Rectal smooth muscle tissue (tissue), 1 donor: ENCODE measurements at regions not wholly inside any gene's neighbourhood (a gene's known extent, or its start where the extent isn't known, plus 50 kb on each side); places are given as distances from the start of the nearest gene placed in this dataset.

Experiments used
- H3K27ac ChIP-seq: one replicate; pipeline ENCODE4 v1.7.0; 2013; ENCODE audit warnings: low read depth, low read length, inconsistent platforms
- H3K27me3 ChIP-seq: one replicate; pipeline ENCODE4 v1.7.0; 2013; ENCODE audit warnings: low read length; ENCODE audit not compliant: control insufficient read depth, insufficient read depth
- H3K36me3 ChIP-seq: one replicate; pipeline ENCODE4 v1.7.0; 2013; ENCODE audit warnings: low read length; ENCODE audit not compliant: control insufficient read depth, insufficient read depth
- H3K4me1 ChIP-seq: one replicate; pipeline ENCODE4 v1.7.0; 2013; ENCODE audit warnings: low read length; ENCODE audit not compliant: control insufficient read depth, insufficient read depth
- H3K4me3 ChIP-seq: one replicate; pipeline ENCODE4 v1.7.0; 2013; ENCODE audit warnings: low read length
- H3K9ac ChIP-seq: one replicate; pipeline ENCODE4 v1.7.0; 2013; ENCODE audit warnings: low read length

DNA sequence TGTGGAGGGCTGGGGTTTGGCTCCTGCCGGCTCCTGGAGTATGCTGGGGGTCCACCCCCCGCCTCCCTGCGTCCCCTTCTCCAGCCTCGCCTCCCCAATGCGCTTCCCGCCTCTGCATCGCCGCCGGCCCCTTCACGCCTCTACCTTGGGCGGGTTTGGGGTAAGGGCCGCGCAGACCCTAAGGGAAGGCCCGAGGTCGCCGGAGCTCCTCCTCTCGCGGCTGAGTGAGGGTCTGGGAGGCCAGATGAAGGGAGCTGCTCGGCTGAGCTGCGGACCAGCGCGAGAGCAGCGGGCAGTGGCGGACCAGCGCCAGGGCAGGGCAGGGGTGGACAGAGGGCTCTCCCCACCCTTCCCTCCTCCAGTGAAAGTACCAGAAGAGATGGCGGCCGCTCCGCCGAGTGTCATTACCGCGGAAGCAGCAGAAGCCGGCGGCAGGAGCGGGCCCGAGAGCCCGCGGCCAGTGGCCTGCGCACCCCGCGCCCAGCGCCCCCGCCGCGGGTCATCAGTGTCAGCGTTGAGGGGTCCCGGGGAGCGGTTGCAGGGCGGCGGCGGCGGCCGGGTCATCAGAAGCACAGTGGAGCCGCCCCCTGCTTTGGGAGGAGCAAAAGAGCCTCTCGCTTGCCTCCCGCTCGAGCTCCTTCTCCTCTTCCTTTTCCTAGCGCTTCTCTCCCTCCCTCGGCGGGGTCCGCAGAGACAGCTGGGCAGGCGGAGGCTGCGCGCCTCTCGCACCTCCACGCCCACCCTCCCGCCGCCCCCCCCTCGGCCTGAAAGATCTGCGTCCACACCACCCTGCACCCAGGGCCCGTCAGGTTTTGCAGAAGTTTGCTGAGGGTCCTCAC, 255.6 kb upstream of the CADM1 start:
- Histone ChIP-seq H3K27ac (no peak overlapping the region), H3K4me1 (no peaks in the 10 kb centered on the region), H3K4me3 (peak overlapping the region; percentile 67), H3K9ac (no peak overlapping the region), H3K27me3 (peaks cover 5% of the 10 kb centered on the region), H3K36me3 (no peaks in the 10 kb centered on the region)

DNA sequence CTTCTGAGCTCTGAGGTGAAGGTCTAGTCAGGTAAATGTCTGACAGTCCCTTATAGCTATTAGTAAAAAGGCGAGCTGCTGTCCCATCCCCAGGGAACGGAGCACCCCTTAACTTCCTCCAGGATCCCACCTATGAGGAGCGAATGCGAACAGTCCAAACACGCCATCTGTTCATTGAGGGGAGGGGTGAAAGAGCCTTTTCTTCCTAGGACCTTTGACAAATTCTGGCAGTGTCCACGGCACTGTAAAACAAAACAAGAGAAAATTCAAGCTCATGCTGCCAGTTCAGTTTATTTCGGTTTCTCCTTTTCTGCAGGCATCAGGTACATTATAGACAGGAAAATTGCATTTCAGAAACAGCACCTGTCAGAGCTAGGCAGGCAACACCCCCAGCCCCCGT, 253.8 kb upstream of the CADM1 start:
- Histone ChIP-seq H3K27ac (no peak overlapping the region), H3K36me3 (no peaks in the 10 kb centered on the region), H3K4me3 (no peak overlapping the region), H3K9ac (no peak overlapping the region), H3K4me1 (no peaks in the 10 kb centered on the region), H3K27me3 (peaks cover 5% of the 10 kb centered on the region)

DNA sequence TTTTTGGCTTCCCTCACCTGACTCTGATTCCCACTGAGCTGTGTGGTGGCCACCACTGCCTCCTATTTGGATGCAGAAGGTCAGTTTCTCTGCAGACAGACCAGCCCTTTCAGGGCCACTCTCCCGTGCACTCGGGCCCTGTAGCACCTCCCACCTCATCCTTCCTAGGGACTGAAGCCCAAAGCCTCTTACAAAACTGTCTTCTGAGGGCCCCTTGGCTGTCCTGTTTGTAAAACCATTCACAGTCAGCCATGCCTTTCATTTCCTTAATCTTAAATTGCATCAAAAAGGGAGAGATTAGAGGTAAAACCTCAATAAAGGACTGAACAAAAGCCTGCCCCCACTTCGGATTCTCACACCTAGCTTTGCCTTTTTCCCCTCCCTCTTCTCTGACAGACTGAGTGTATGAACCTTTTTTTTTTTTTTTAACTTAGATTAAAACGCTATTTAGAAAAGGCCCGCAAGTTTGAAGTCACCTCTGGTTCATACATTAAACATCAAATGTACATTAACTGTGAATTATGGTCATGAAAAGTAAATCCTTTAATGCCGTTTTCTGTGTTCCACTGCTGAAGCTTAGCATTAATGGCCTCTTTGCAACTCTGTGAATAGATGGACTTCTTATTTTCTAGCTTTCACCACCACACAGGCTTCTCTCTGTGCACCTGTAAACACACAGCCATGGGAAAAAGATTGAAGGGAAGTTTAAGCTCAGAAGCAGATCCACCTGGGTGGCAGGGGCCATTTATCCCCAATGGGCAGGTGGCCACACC, 247.2 kb upstream of the CADM1 start:
- no peak overlapping the region for H3K9ac ChIP-seq
- H3K4me1 ChIP-seq: no peaks in the 10 kb centered on the region
- H3K27ac ChIP-seq: no peak overlapping the region
- no peaks in the 10 kb centered on the region for H3K27me3 ChIP-seq
- no peak overlapping the region for H3K4me3 ChIP-seq
- no peaks in the 10 kb centered on the region for H3K36me3 ChIP-seq

DNA sequence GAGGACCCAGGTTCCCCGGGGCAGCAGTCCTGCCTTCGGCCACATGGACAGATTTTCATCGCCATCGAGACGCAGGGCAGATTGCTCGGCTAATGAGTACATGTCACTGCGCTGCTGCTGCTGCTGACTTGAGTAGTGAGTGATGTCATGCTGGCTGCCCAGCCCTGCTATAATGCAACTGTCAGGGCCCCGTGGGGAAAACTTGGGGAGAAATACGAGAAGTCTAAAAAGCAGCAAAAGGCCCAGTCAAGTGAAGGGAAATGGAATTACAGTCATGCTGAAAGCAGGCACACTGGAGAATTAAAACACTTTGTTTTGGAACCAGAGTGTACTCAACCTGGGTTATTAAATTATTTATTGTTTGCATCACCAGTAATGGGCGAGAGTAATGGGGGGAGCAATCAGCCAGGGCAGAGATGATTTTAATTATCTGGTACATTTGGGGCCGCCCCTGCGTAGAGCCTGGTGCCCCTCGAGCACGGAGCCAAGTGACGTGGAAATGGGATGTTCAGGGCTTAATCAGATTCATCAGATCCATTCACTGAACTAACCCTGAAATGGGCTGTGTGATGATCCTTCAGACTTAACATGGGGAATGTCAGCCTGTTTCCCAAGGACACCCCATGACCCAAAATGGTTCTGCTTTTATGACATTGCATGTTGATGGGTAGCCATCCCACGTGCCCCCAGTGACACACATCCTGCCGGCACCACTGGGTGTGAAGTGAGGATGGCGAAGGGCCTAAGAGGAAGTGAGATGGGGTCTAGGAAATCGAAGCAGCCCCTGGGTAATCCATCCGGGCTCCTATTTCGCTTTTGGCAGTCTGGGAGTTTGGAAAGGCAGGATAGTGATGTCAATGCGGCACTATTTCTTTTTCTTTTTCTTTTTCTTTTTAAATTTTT, 241.6 kb upstream of the CADM1 start:
- Histone ChIP-seq H3K27me3 (no peaks in the 10 kb centered on the region), H3K27ac (no peak overlapping the region), H3K9ac (no peak overlapping the region), H3K36me3 (no peaks in the 10 kb centered on the region), H3K4me1 (no peaks in the 10 kb centered on the region), H3K4me3 (no peak overlapping the region)

DNA sequence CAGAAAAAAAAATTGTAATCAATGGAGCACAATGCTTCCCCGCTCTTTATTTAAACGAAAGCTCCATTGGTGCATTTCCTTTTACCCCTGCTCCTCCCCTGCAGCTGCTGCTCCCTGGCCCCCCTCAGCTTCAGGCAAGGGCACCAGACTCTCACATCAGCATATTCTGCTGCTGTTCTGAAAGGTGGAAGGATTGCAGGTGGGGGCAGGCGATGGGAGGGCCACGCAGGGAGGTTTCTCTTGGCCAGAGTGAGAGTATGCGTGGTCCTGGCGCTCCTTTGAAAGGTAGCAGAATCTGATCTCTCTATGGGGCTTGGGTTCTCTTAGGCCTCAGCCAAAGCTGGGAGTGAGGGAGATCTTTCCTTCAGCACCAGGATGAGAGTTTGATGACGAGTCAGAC, 240.9 kb upstream of the CADM1 start:
- no peak overlapping the region for H3K9ac ChIP-seq
- H3K4me3 ChIP-seq: no peak overlapping the region
- H3K27ac ChIP-seq: no peak overlapping the region
- H3K4me1 ChIP-seq: no peaks in the 10 kb centered on the region
- no peaks in the 10 kb centered on the region for H3K27me3 ChIP-seq
- no peaks in the 10 kb centered on the region for H3K36me3 ChIP-seq

DNA sequence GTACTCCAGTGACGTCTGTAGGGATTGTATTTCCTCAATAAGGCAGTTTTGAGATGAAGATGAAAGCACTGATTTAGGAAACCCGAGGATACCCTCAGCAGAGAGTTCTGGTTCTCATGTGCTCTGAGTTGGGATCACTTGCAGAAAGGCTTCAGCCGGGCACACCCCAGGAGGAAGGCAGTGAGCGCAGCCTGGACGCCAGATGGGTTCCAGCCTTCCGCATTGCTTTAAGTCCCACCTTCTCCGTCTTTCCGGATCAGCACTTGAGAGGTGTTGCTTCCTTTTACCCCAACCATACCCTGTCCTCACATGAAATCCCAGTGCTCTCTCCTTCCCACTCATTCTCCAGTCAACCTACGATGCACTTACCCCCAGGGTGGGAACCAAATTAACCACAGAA, 239.5 kb upstream of the CADM1 start:
- H3K27me3 ChIP-seq: no peaks in the 10 kb centered on the region
- H3K36me3 ChIP-seq: no peaks in the 10 kb centered on the region
- H3K4me3 ChIP-seq: no peak overlapping the region
- H3K9ac ChIP-seq: no peak overlapping the region
- H3K27ac ChIP-seq: no peak overlapping the region
- H3K4me1 ChIP-seq: no peaks in the 10 kb centered on the region

DNA sequence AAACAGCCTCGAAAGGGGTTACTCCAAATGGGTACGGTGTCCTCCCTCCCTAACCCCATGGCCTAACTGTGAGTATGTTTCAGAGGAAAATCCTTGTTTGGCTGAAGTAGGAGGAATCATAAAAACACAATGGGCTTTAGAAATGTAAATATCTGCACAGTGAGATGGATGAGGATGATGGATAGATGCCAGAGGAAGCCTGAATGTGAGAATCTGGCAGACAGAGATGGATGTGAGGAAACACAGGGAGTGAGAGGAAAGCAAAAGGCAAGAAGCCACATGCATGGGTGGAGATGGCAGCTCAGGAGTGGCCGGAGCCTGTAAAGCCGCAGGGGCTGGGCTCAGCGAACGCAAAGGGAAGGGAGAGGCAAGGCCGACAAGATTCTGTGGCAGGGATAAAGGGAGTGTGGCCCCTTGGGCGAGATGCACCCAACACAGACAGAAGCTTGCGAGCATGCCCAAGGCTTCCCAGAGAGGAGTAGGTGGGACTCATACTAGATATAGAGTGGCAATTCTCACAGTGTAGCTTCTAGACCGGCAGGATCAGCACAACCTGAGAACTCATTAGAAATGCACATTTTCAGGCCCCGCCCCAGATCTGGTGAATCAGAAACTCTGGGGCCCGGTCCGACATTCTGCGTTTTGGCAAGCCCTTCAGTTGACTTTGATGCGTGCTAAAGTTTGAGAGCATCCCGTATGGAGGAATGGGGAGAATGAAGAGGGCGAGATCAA, 237.3 kb upstream of the CADM1 start:
- H3K9ac ChIP-seq: no peak overlapping the region
- no peaks in the 10 kb centered on the region for H3K4me1 ChIP-seq

DNA sequence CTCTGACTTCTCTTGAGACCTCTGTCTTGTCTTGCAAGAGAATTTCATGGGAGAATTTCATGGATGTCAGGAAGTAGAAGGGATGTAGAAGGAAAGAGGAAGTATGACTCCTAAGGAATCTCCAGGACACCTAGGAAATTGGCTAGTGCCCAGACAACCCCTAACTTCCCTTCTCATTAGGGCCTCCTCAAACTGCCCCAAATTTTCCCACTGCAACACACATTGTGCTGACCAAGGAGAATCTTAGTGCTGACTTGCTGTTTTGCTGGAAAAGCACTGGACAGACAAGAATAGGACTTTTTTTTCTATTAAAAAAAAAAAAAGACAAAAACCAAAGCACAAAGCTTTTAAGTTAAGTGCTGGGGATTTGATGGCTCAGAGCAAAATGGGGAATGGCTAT, 236.1 kb upstream of the CADM1 start:
- H3K9ac ChIP-seq: no peak overlapping the region
- no peak overlapping the region for H3K4me3 ChIP-seq
- no peaks in the 10 kb centered on the region for H3K4me1 ChIP-seq
- no peaks in the 10 kb centered on the region for H3K36me3 ChIP-seq
- H3K27ac ChIP-seq: no peak overlapping the region
- no peaks in the 10 kb centered on the region for H3K27me3 ChIP-seq

More for the DNA sequence above, 237.3 kb upstream of the CADM1 start:
- Histone ChIP-seq H3K27me3 (no peaks in the 10 kb centered on the region), H3K36me3 (no peaks in the 10 kb centered on the region), H3K27ac (no peak overlapping the region), H3K4me3 (no peak overlapping the region)

DNA sequence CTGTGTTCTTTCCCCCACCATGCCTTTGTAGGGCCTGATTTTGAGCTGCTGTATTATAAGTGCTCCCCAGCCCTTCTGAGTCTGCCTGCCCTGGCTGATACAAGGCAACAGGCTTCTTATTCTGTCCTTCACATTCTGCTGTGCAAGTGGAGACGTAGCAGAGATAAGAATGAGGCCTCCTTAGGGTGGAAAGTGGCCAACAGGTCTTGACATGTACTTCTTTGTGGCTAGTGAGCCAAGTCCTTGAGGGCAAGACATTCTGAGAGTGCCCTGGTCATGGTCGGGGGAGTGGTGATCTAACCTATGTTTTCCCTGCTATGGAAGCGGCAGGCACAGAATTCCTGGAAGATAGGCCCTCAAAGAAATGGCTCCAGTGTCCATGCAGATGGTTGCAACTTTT, 235.7 kb upstream of the CADM1 start:
- H3K4me1 ChIP-seq: no peaks in the 10 kb centered on the region
- H3K4me3 ChIP-seq: no peak overlapping the region
- no peak overlapping the region for H3K27ac ChIP-seq
- no peak overlapping the region for H3K9ac ChIP-seq
- no peaks in the 10 kb centered on the region for H3K36me3 ChIP-seq
- H3K27me3 ChIP-seq: no peaks in the 10 kb centered on the region

DNA sequence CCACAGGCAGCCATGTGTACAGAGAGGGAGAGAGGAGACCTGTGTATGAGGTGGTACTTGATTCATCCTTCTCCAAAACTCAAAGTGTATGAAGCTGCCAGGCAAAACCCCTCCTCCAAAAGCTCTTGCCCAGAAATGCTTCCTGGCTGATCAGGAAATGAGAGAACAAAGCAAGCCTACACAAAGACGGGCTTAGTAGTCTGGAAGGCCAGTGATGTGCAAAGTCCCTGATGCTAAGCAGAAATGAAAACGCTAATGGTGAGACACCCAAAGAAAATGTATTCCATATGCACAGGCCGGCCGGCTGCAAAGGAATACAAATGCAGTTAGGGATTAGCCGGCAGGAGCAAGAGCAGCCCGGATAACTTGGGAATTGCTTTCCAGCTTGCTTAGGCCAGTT, 234.9 kb upstream of the CADM1 start:
- Histone ChIP-seq H3K4me3 (no peak overlapping the region), H3K27me3 (no peaks in the 10 kb centered on the region), H3K27ac (no peak overlapping the region), H3K36me3 (no peaks in the 10 kb centered on the region), H3K9ac (no peak overlapping the region), H3K4me1 (no peaks in the 10 kb centered on the region)

DNA sequence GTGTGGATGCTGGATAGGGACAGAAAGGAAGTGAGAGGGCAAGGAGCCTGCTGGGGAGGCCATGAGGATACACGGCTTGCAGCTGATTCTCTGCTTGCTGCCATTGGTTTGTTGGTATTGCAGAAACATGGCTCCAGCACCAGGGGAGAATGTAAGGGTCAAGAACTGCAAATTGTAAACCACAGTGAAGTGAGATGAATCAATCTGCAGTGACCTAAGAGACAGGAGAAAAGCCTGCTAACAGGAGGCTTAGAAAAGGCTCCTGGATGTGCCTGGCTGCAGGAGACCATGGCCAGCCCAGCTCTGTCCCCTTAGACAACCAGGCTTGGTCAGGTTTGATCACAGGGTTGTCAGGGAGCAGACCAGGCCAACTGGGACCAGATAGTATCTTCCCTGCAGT, 233.7 kb upstream of the CADM1 start:
- no peak overlapping the region for H3K4me3 ChIP-seq
- H3K4me1 ChIP-seq: no peaks in the 10 kb centered on the region
- H3K9ac ChIP-seq: no peak overlapping the region
- no peak overlapping the region for H3K27ac ChIP-seq
- no peaks in the 10 kb centered on the region for H3K36me3 ChIP-seq
- H3K27me3 ChIP-seq: no peaks in the 10 kb centered on the region

DNA sequence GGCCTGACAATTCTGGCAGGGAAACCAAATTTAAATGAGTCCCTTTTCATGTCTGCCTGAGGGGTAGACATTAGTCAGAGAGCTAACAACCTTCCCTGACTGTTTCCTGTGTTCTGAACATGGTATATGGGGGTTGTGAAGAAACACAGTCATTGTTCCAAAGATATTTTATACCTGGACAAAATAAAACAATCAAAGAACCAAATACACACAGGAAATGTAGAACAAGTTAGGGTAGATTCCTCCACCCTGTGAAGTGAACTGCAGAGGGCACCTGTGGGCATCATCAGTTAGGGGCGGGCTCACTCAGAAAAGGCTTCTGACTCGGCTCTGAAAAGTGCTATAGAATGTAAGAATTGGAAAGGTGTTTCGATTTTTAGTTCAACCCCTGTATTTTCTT, 231.9 kb upstream of the CADM1 start:
- H3K4me3 ChIP-seq: no peak overlapping the region
- no peak overlapping the region for H3K9ac ChIP-seq

More for the DNA sequence above, 231.9 kb upstream of the CADM1 start:
- Histone ChIP-seq H3K27me3 (no peaks in the 10 kb centered on the region), H3K27ac (no peak overlapping the region), H3K4me1 (no peaks in the 10 kb centered on the region), H3K36me3 (no peaks in the 10 kb centered on the region)
